ENCODE measurements at regions not wholly inside any gene's neighbourhood (a gene's known extent, or its start where the extent isn't known, plus 50 kb on each side); places are given as distances from the start of the nearest gene placed in this dataset.
"Not testable (repeated sequence)": the region's sequence is repeated elsewhere in the genome, so short reads cannot be mapped to it uniquely, and the experiment has no call there.

- no peak overlapping the region for H3K27ac Mint-ChIP-seq
- H3K4me1 Mint-ChIP-seq (ENCODE audit: low read depth) = no peaks in the 10 kb centered on the region
- ATAC-seq (replicated peaks in 1 of 2) (no peak), DNase-seq (no peak)
- no peak overlapping the region for H3K4me3 Mint-ChIP-seq
- peaks cover 0 to 4% of the 10 kb centered on the region in 2 donors for H3K9me3 Mint-ChIP-seq
- no peaks in the 10 kb centered on the region for H3K36me3 Mint-ChIP-seq (ENCODE audit: insufficient read depth in 2 of 2)
- H3K27me3 Mint-ChIP-seq (ENCODE audit: low read depth) = no peaks in the 10 kb centered on the region
Observed at GRCh38 chr14:41482861-41483260, 123.8 kb upstream of the LRFN5 start.

- Mint-ChIP-seq H3K4me3 (no peak overlapping the region), H3K4me1 (ENCODE audit: low read depth) (no peaks in the 10 kb centered on the region), H3K36me3 (ENCODE audit: insufficient read depth in 2 of 2) (peaks cover 0 to 2% of the 10 kb centered on the region in 2 donors), H3K27ac (no peak overlapping the region), H3K27me3 (ENCODE audit: low read depth) (no peaks in the 10 kb centered on the region), H3K9me3 (peaks cover 0 to 1% of the 10 kb centered on the region in 2 donors)
- ATAC-seq (replicated peaks in 1 of 2) (no peak), DNase-seq (no peak)
Observed at GRCh38 chr14:41476526-41476925, 130.2 kb upstream of the LRFN5 start.

GRCh38 chr14:41461380-41461779 is 145.3 kb upstream of the LRFN5 start:
- Mint-ChIP-seq H3K36me3 (ENCODE audit: insufficient read depth in 2 of 2) (no peaks in the 10 kb centered on the region), H3K4me3 (no peak overlapping the region), H3K4me1 (ENCODE audit: low read depth) (no peaks in the 10 kb centered on the region), H3K9me3 (no peaks in the 10 kb centered on the region), H3K27me3 (ENCODE audit: low read depth) (no peaks in the 10 kb centered on the region), H3K27ac (no peak overlapping the region)
- DNase-seq (no peak), ATAC-seq (replicated peaks in 1 of 2) (no peak)

GRCh38 chr14:41457393-41457792 is 149.3 kb upstream of the LRFN5 start:
- Mint-ChIP-seq H3K4me3 (no peak overlapping the region), H3K36me3 (ENCODE audit: insufficient read depth in 2 of 2) (no peaks in the 10 kb centered on the region), H3K9me3 (no peaks in the 10 kb centered on the region), H3K27ac (no peak overlapping the region), H3K4me1 (ENCODE audit: low read depth) (no peaks in the 10 kb centered on the region), H3K27me3 (ENCODE audit: low read depth) (no peaks in the 10 kb centered on the region)
- ATAC-seq (replicated peaks in 1 of 2) = no peak
- DNase-seq = no peak

DNA sequence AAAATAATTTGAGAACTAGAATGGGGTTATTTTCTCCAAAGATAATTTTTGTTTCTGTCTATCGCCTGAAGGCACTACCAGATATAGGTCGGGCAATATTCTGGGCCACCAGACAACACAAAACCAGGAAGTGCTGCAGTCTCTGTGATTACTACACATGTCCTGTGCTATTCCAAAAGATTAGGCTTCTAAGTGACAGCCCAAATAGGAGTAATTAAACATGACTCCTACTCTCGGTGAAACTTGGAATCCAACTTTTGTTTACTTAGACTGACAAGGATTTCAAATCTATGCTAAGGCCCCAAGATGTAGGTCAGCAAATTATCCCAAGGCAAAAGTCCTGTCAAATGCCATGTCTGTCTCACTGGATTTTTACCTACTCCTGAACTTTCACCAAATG is 157.6 kb upstream of the LRFN5 start:
- no peaks in the 10 kb centered on the region for H3K9me3 Mint-ChIP-seq
- no peaks in the 10 kb centered on the region for H3K27me3 Mint-ChIP-seq (ENCODE audit: low read depth)
- no peak for ATAC-seq (replicated peaks in 1 of 2)
- DNase-seq = no peak
- no peaks in the 10 kb centered on the region for H3K4me1 Mint-ChIP-seq (ENCODE audit: low read depth)
- H3K4me3 Mint-ChIP-seq = no peak overlapping the region
- H3K36me3 Mint-ChIP-seq (ENCODE audit: insufficient read depth in 2 of 2) = no peaks in the 10 kb centered on the region
- H3K27ac Mint-ChIP-seq = no peak overlapping the region

- Mint-ChIP-seq H3K4me1 (ENCODE audit: low read depth) (no peaks in the 10 kb centered on the region), H3K4me3 (no peak overlapping the region), H3K27ac (no peak overlapping the region), H3K27me3 (ENCODE audit: low read depth) (no peaks in the 10 kb centered on the region), H3K36me3 (ENCODE audit: insufficient read depth in 2 of 2) (no peaks in the 10 kb centered on the region), H3K9me3 (no peaks in the 10 kb centered on the region)
- ATAC-seq (replicated peaks in 1 of 2) (no peak), DNase-seq (no peak)
Observed at GRCh38 chr14:41446008-41446407, 160.7 kb upstream of the LRFN5 start.

- no peak for ATAC-seq (replicated peaks in 1 of 2)
- Mint-ChIP-seq H3K4me3 (no peak overlapping the region), H3K4me1 (ENCODE audit: low read depth) (no peaks in the 10 kb centered on the region), H3K27ac (no peak overlapping the region), H3K36me3 (ENCODE audit: insufficient read depth in 2 of 2) (no peaks in the 10 kb centered on the region), H3K9me3 (peaks cover 0 to 11% of the 10 kb centered on the region in 2 donors), H3K27me3 (ENCODE audit: low read depth) (no peaks in the 10 kb centered on the region)
- DNase-seq = no peak
Observed at GRCh38 chr14:41423503-41423902, 183.2 kb upstream of the LRFN5 start.

DNA sequence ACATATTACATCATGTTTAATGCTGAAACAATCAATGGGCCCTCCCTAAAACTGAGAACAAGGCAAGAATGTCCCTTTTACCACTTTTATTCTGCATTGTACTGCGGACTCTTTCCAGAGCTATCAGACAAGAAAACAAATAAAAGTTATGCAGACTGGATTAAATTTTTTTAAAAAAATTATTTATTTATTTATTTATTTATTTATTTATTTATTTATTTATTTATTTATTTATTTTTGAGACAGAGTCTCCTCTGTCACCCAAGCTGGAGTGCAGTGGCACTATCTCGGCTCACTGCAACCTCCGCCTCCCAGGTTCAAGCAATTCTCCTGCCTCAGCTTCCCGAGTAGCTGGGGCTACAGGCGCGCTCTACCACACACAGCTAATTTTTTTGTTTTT is 185.4 kb upstream of the LRFN5 start:
- not testable (repeated sequence) for DNase-seq; H3K27me3 Mint-ChIP-seq (ENCODE audit: low read depth); H3K27ac Mint-ChIP-seq; H3K4me3 Mint-ChIP-seq; H3K36me3 Mint-ChIP-seq (ENCODE audit: insufficient read depth in 2 of 2); H3K4me1 Mint-ChIP-seq (ENCODE audit: low read depth); H3K9me3 Mint-ChIP-seq; ATAC-seq (replicated peaks in 1 of 2)

GRCh38 chr14:41419709-41420108 is 187.0 kb upstream of the LRFN5 start:
- Mint-ChIP-seq H3K27ac (no peak overlapping the region), H3K4me1 (ENCODE audit: low read depth) (no peaks in the 10 kb centered on the region), H3K4me3 (no peak overlapping the region), H3K36me3 (ENCODE audit: insufficient read depth in 2 of 2) (no peaks in the 10 kb centered on the region), H3K9me3 (peaks cover 0 to 6% of the 10 kb centered on the region in 2 donors), H3K27me3 (ENCODE audit: low read depth) (no peaks in the 10 kb centered on the region)
- no peak for DNase-seq
- no peak for ATAC-seq (replicated peaks in 1 of 2)

DNA sequence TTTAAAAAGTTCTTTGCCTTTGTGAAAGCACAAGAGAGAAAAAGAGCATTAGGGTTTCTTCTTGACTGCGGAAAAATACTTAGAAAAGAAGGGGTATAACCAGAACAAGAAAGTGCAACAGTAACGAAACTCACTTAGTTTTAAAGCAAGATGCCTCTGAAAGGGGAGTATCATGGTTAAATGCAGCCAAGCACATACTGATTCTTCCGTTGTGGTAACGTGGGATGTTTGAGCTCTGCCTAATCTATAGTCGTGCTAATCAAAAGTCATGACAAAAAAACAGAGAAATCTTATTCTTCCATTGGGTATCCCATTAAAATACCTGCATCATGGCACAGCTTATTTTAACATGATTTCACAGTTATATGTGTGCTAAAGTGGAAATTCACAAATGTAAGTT is 187.8 kb upstream of the LRFN5 start:
- no peaks in the 10 kb centered on the region for H3K4me1 Mint-ChIP-seq (ENCODE audit: low read depth)
- no peak for ATAC-seq (replicated peaks in 1 of 2)
- peaks cover 0 to 2% of the 10 kb centered on the region in 2 donors for H3K9me3 Mint-ChIP-seq
- DNase-seq = no peak
- no peaks in the 10 kb centered on the region for H3K27me3 Mint-ChIP-seq (ENCODE audit: low read depth)
- no peak overlapping the region for H3K27ac Mint-ChIP-seq
- H3K36me3 Mint-ChIP-seq (ENCODE audit: insufficient read depth in 2 of 2) = no peaks in the 10 kb centered on the region
- no peak overlapping the region for H3K4me3 Mint-ChIP-seq

DNA sequence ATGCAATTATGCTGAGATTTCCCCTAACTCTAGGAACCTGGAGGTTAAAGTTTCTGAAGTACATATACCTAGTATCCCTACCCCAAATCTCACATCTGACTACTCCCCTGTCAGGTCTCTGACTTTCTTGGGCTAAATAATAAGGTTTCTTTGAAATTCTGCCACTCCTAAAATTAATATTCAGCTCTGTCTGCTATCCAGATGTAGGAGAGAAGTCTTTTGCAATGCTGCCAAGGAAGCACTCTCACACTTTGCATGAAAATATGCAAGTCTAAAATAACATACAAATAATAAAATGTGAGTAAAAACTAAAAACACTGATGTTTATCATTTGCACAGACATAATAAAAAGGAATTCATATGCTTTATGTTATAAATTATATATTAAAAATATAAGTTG is 196.9 kb upstream of the LRFN5 start:
- DNase-seq (no peak), ATAC-seq (replicated peaks in 1 of 2) (no peak)
- Mint-ChIP-seq H3K4me1 (ENCODE audit: low read depth) (no peaks in the 10 kb centered on the region), H3K9me3 (no peaks in the 10 kb centered on the region), H3K27me3 (ENCODE audit: low read depth) (no peaks in the 10 kb centered on the region), H3K36me3 (ENCODE audit: insufficient read depth in 2 of 2) (no peaks in the 10 kb centered on the region), H3K4me3 (no peak overlapping the region), H3K27ac (no peak overlapping the region)

DNA sequence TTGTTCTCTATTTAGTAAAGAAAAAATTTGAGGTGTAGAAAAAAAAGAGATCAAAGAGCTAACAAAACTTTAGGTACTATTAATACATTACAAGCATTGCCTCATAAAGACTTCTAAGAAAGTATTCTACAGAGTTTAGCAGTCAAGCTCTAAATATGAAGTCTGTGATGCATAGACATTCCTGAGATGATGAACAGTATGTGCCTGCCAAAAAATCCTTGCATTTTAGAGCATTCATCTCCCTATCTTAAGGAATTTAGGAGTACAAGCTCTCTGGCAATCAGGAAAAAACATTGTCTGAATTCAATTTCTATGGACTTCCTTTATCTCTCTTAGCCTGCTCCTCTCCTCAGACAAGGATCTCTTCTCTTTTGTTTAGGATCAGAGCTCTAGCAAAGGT is 202.6 kb upstream of the LRFN5 start:
- H3K36me3 Mint-ChIP-seq (ENCODE audit: insufficient read depth in 2 of 2) = no peaks in the 10 kb centered on the region
- no peaks in the 10 kb centered on the region for H3K27me3 Mint-ChIP-seq (ENCODE audit: low read depth)
- no peak overlapping the region for H3K27ac Mint-ChIP-seq

DNA sequence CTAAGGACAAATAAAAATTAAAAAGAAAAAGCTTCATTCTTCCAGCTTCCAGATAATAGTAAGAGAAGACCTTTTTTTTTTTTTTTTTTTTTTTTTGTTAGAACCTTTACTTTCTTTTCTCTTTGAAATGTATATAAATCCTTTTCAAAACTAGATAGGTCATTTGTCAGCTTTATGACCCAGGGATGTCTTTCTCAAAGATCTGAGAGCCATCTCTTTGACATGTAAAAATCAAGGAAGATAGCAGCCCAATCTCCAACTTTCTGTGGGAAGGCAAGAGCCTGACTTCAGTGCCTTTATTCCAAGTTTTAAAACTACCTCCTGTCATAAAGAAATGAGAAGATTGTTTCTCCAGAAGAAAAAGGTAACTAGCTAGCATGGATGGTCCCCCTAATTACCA is 203.3 kb upstream of the LRFN5 start:
- Mint-ChIP-seq H3K4me1 (ENCODE audit: low read depth) (no peaks in the 10 kb centered on the region), H3K27me3 (ENCODE audit: low read depth) (no peaks in the 10 kb centered on the region), H3K9me3 (peaks cover 0 to 2% of the 10 kb centered on the region in 2 donors), H3K4me3 (no peak overlapping the region), H3K36me3 (ENCODE audit: insufficient read depth in 2 of 2) (no peaks in the 10 kb centered on the region), H3K27ac (no peak overlapping the region)
- ATAC-seq (replicated peaks in 1 of 2) (no peak), DNase-seq (no peak)

More for the DNA sequence above, 202.6 kb upstream of the LRFN5 start:
- Mint-ChIP-seq H3K9me3 (no peaks in the 10 kb centered on the region), H3K4me1 (ENCODE audit: low read depth) (no peaks in the 10 kb centered on the region), H3K4me3 (no peak overlapping the region)
- ATAC-seq (replicated peaks in 1 of 2) (no peak), DNase-seq (no peak)

GRCh38 chr14:41397926-41398325 is 208.8 kb upstream of the LRFN5 start:
- no peaks in the 10 kb centered on the region for H3K4me1 Mint-ChIP-seq (ENCODE audit: low read depth)
- ATAC-seq (replicated peaks in 1 of 2) (no peak), DNase-seq (no peak)
- H3K4me3 Mint-ChIP-seq = no peak overlapping the region
- peaks cover 2% of the 10 kb centered on the region in 2 donors for H3K9me3 Mint-ChIP-seq
- no peaks in the 10 kb centered on the region for H3K27me3 Mint-ChIP-seq (ENCODE audit: low read depth)
- no peak overlapping the region for H3K27ac Mint-ChIP-seq
- peaks cover 0 to 1% of the 10 kb centered on the region in 2 donors for H3K36me3 Mint-ChIP-seq (ENCODE audit: insufficient read depth in 2 of 2)
